GM10248 (cell line): ENCODE measurements at regions not wholly inside any gene's neighbourhood (a gene's known extent, or its start where the extent isn't known, plus 50 kb on each side); places are given as distances from the start of the nearest gene placed in this dataset.
"Not testable (repeated sequence)": the region's sequence is repeated elsewhere in the genome, so short reads cannot be mapped to it uniquely, and the experiment has no call there.

Experiments used
- CTCF ChIA-PET: fragments of 300-600 bp; sonication (Branson Sonifier 250); formaldehyde crosslinking; extraction: SDS; loops from one replicate; lab custom pipeline; 2021; ENCODE audit warnings: antibody characterized with exemption; lab: Yijun Ruan, JAX
- POLR2A ChIA-PET: fragments of 350-650 bp; sonication (Branson Sonifier 250); formaldehyde crosslinking; extraction: SDS; loops from one replicate; lab custom pipeline; 2020; ENCODE audit warnings: antibody characterized with exemption; lab: Yijun Ruan, JAX
- DNase-seq: peaks from one replicate; pipeline ENCODE4 v3.0.0; 2012; ENCODE audit errors: extremely low spot score
- CTCF ChIP-seq: IDR thresholded peaks from 2 replicates; pipeline ENCODE4 v1.5.1; 2012; ENCODE audit warnings: mild to moderate bottlenecking, low read depth; ENCODE audit errors: extremely low read depth, missing control alignments, control extremely low read depth

- no peak for TF ChIP-seq CTCF
- DNase-seq, result peak; percentile 24
- CTCF ChIA-PET, result interaction anchor here (0.7 to 5.6 kb wide), 14 partner anchors 9 to 1829 kb away, joined by 3 to 64 read pairs (median 8); partner anchors contain the start of gene CHD1
- POLR2A ChIA-PET, result no interaction called here
Observed at GRCh38 chr5:99059685-99060084, 130.9 kb upstream of the CHD1 start.

GRCh38 chr5:99058466-99058865 is 129.7 kb upstream of the CHD1 start:
- DNase-seq, result no peak
- POLR2A ChIA-PET, result no interaction called here
- CTCF ChIA-PET, result interaction anchor here (0.7 to 5.6 kb wide), 13 partner anchors 8 to 290 kb away, joined by 3 to 64 read pairs (median 8); no protein-coding TSS in a partner anchor
- no peak for TF ChIP-seq CTCF

- TF ChIP-seq CTCF, result no peak
- CTCF ChIA-PET, result interaction anchor here (1.4 kb wide), 1 partner anchor 23 kb away, joined by 3 read pairs; no protein-coding TSS in a partner anchor
- peak; percentile 35 for DNase-seq
- POLR2A ChIA-PET, result no interaction called here
Observed at GRCh38 chr5:99054972-99055371, 126.2 kb upstream of the CHD1 start.

- no peak for TF ChIP-seq CTCF
- DNase-seq, result no peak
- ChIA-PET CTCF (interaction anchor here (1.2 to 1.9 kb wide), 2 partner anchors 14 kb away, joined by 3 to 13 read pairs; no protein-coding TSS in a partner anchor), POLR2A (no interaction called here)
Observed at GRCh38 chr5:99045871-99046270, 117.1 kb upstream of the CHD1 start.

- DNase-seq, POLR2A ChIA-PET: not testable (repeated sequence)
- CTCF ChIA-PET, result interaction anchor here (1.5 to 1.7 kb wide), 2 partner anchors 11 to 18 kb away, joined by 6 to 7 read pairs; no protein-coding TSS in a partner anchor
Observed at GRCh38 chr5:99043257-99043656, 114.5 kb upstream of the CHD1 start.

- POLR2A ChIA-PET, result no interaction called here
- no peak for DNase-seq
- no peak for TF ChIP-seq CTCF
- CTCF ChIA-PET, result interaction anchor here (3.9 kb wide), 1 partner anchor 22 kb away, joined by 13 read pairs; no protein-coding TSS in a partner anchor
Observed at GRCh38 chr5:99037668-99038067, 108.9 kb upstream of the CHD1 start.

GRCh38 chr5:99035942-99036341 is 107.1 kb upstream of the CHD1 start:
- POLR2A ChIA-PET, result no interaction called here
- no peak for DNase-seq
- TF ChIP-seq CTCF, result no peak
- CTCF ChIA-PET, result interaction anchor here (3.9 kb wide), 1 partner anchor 24 kb away, joined by 13 read pairs; no protein-coding TSS in a partner anchor
